Ishikawa (cell line): ENCODE measurements at regions not wholly inside any gene's neighbourhood (a gene's known extent, or its start where the extent isn't known, plus 50 kb on each side); places are given as distances from the start of the nearest gene placed in this dataset.

Source experiments
- CREB1 ChIP-seq: IDR thresholded peaks from 2 replicates; pipeline ENCODE4 v1.6.1; 2012; ENCODE audit warnings: low read depth
- EP300 ChIP-seq: IDR thresholded peaks from 2 replicates; pipeline ENCODE4 v1.6.1; 2012; ENCODE audit warnings: borderline replicate concordance
- FOXM1 ChIP-seq: IDR thresholded peaks from 2 replicates; pipeline ENCODE4 v1.6.1; 2012; ENCODE audit warnings: low read depth, borderline replicate concordance
- NFIC ChIP-seq: IDR thresholded peaks from 2 replicates; pipeline ENCODE4 v1.6.1; 2012
- RAD21 ChIP-seq: IDR thresholded peaks from 2 replicates; pipeline ENCODE4 v1.6.1; 2012; ENCODE audit warnings: low read depth
- REST ChIP-seq: IDR thresholded peaks from 2 replicates; pipeline ENCODE4 v1.6.1; 2012; ENCODE audit warnings: low read depth, mild to moderate bottlenecking
- ZBTB7A ChIP-seq: IDR thresholded peaks from 2 replicates; pipeline ENCODE4 v1.6.1; 2012; ENCODE audit warnings: low read depth

- TF ChIP-seq REST (no peak), CREB1 (no peak), RAD21 (no peak), ZBTB7A (no peak), EP300 (no peak), NFIC (no peak), FOXM1 (no peak)
Measured at GRCh38 chr4:108567831-108568230, 52.5 kb upstream of the RPL34 start.
